ENCODE measurements at regions not wholly inside any gene's neighbourhood (a gene's known extent, or its start where the extent isn't known, plus 50 kb on each side); places are given as distances from the start of the nearest gene placed in this dataset.

GRCh38 chr5:6266671-6267197, 111.6 kb downstream of the MED10 start:
- Histone ChIP-seq H3K36me3 (ENCODE audit: control insufficient read depth, insufficient read depth, low read length) (no peaks in the 10 kb centered on the region), H3K4me3 (ENCODE audit: low read length) (no peak overlapping the region), H3K27ac (ENCODE audit: low read depth, low read length) (no peak overlapping the region), H3K27me3 (ENCODE audit: control insufficient read depth, insufficient read depth, low read length) (no peaks in the 10 kb centered on the region), H3K9ac (ENCODE audit: low read length) (no peak overlapping the region), H3K4me1 (ENCODE audit: control insufficient read depth, insufficient read depth, low read length) (no peaks in the 10 kb centered on the region)

DNA sequence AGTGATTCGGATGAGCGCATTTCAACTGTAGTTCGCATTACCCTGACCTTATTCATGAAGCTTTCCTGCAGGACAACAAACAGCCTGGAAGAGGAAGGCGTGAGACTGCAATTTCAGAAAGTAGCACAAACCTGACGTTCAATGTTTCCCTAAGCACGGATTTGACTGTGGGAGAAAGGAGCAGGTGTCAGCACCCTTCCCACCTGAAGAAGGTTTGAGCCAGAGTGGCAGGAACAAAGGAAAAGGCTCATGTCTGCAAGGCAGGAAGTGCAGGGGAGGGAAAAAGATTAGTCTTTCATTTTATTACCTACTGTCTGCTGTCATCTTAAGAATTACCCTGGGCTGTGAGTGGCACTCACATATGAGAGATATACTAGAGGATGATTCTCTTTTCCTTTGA, 114.0 kb downstream of the MED10 start:
- no peak overlapping the region for H3K9ac ChIP-seq (ENCODE audit: low read length)
- H3K27me3 ChIP-seq (ENCODE audit: control insufficient read depth, insufficient read depth, low read length): no peaks in the 10 kb centered on the region
- no peak overlapping the region for H3K4me3 ChIP-seq (ENCODE audit: low read length)
- H3K4me1 ChIP-seq (ENCODE audit: control insufficient read depth, insufficient read depth, low read length): peaks cover 6% of the 10 kb centered on the region
- H3K27ac ChIP-seq (ENCODE audit: low read depth, low read length): no peak overlapping the region
- no peaks in the 10 kb centered on the region for H3K36me3 ChIP-seq (ENCODE audit: control insufficient read depth, insufficient read depth, low read length)

GRCh38 chr5:6262651-6263363, 115.5 kb downstream of the MED10 start:
- Histone ChIP-seq H3K27me3 (ENCODE audit: control insufficient read depth, insufficient read depth, low read length) (no peaks in the 10 kb centered on the region), H3K9ac (ENCODE audit: low read length) (no peak overlapping the region), H3K36me3 (ENCODE audit: control insufficient read depth, insufficient read depth, low read length) (no peaks in the 10 kb centered on the region), H3K4me1 (ENCODE audit: control insufficient read depth, insufficient read depth, low read length) (peaks cover 6% of the 10 kb centered on the region), H3K4me3 (ENCODE audit: low read length) (no peak overlapping the region), H3K27ac (ENCODE audit: low read depth, low read length) (no peak overlapping the region)

DNA sequence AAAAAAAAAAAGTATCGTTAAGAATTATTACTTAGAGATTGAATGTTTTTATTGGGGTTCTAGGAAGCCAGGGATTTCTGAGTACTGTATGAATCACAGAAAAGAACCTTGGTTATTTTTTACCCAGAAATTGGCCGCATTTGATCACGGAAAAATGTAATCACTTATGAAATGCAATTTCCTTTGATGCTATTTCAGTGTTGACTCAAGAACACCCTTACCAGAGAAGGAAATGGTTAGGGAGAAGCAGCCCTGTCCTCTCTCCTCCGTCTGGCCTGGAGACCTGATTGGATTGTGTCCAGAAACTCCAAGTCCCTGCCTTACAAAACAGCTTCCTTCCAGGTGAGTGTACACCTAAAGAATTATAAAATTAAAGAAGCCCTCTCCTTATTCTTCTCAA, 116.7 kb downstream of the MED10 start:
- Histone ChIP-seq H3K9ac (ENCODE audit: low read length) (no peak overlapping the region), H3K4me3 (ENCODE audit: low read length) (no peak overlapping the region), H3K27ac (ENCODE audit: low read depth, low read length) (no peak overlapping the region), H3K27me3 (ENCODE audit: control insufficient read depth, insufficient read depth, low read length) (no peaks in the 10 kb centered on the region), H3K4me1 (ENCODE audit: control insufficient read depth, insufficient read depth, low read length) (peaks cover 6% of the 10 kb centered on the region), H3K36me3 (ENCODE audit: control insufficient read depth, insufficient read depth, low read length) (no peaks in the 10 kb centered on the region)

DNA sequence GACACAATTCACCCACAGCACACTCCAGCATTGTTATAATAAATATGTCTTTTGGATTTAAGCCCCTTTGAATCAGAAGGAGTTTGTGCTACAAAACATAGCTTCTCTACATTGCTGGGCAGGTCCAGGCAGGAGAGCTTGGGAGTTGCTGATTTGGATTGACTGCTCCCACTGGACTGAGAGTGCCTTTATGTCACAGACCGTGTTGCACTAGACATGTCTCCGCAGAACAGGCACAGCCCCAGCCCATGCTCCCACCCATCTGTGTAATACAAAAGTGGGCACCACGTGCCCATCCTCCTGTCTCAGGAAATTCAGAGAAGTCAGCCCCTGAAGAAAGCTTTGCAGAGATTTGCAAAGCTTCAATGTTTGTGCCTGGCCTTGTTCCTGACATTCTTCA, 117.1 kb downstream of the MED10 start:
- H3K27me3 ChIP-seq (ENCODE audit: control insufficient read depth, insufficient read depth, low read length): no peaks in the 10 kb centered on the region
- no peak overlapping the region for H3K4me3 ChIP-seq (ENCODE audit: low read length)
- no peak overlapping the region for H3K9ac ChIP-seq (ENCODE audit: low read length)
- H3K36me3 ChIP-seq (ENCODE audit: control insufficient read depth, insufficient read depth, low read length): no peaks in the 10 kb centered on the region
- peaks cover 6% of the 10 kb centered on the region for H3K4me1 ChIP-seq (ENCODE audit: control insufficient read depth, insufficient read depth, low read length)
- no peak overlapping the region for H3K27ac ChIP-seq (ENCODE audit: low read depth, low read length)

- Histone ChIP-seq H3K9ac (ENCODE audit: low read length) (no peak overlapping the region), H3K36me3 (ENCODE audit: control insufficient read depth, insufficient read depth, low read length) (no peaks in the 10 kb centered on the region), H3K4me3 (ENCODE audit: low read length) (no peak overlapping the region), H3K27me3 (ENCODE audit: control insufficient read depth, insufficient read depth, low read length) (no peaks in the 10 kb centered on the region), H3K4me1 (ENCODE audit: control insufficient read depth, insufficient read depth, low read length) (peaks cover 6% of the 10 kb centered on the region), H3K27ac (ENCODE audit: low read depth, low read length) (no peak overlapping the region)
Measured at GRCh38 chr5:6260846-6261245, 117.5 kb downstream of the MED10 start.

DNA sequence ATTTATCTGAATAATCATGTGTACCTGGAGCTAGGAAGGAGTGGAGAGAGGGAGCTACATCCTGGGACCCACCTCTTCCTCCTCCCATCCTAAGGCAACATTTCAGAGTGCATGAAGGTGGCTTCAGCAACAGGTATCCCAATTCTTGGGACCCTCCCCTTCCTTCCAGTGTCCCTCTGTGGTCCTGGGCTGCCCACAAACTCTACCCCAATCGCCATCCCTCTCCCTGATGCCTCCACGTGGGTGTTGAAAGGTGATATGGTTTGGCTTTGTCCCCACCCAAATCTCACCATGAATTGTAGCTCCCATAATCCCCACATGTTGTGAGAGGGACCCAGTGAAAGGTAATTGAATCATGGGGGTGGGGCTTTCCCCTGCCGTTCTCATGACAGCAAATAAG, 121.4 kb downstream of the MED10 start:
- H3K9ac ChIP-seq (ENCODE audit: low read length): no peak overlapping the region
- H3K36me3 ChIP-seq (ENCODE audit: control insufficient read depth, insufficient read depth, low read length): no peaks in the 10 kb centered on the region
- no peak overlapping the region for H3K4me3 ChIP-seq (ENCODE audit: low read length)
- peaks cover 6% of the 10 kb centered on the region for H3K4me1 ChIP-seq (ENCODE audit: control insufficient read depth, insufficient read depth, low read length)
- H3K27ac ChIP-seq (ENCODE audit: low read depth, low read length): no peak overlapping the region
- no peaks in the 10 kb centered on the region for H3K27me3 ChIP-seq (ENCODE audit: control insufficient read depth, insufficient read depth, low read length)

GRCh38 chr5:6255956-6256355, 122.4 kb downstream of the MED10 start:
- Histone ChIP-seq H3K27ac (ENCODE audit: low read depth, low read length) (no peak overlapping the region), H3K4me1 (ENCODE audit: control insufficient read depth, insufficient read depth, low read length) (peaks cover 4% of the 10 kb centered on the region), H3K9ac (ENCODE audit: low read length) (no peak overlapping the region), H3K27me3 (ENCODE audit: control insufficient read depth, insufficient read depth, low read length) (no peaks in the 10 kb centered on the region), H3K36me3 (ENCODE audit: control insufficient read depth, insufficient read depth, low read length) (no peaks in the 10 kb centered on the region), H3K4me3 (ENCODE audit: low read length) (no peak overlapping the region)

- H3K9ac ChIP-seq (ENCODE audit: low read length): no peak overlapping the region
- no peaks in the 10 kb centered on the region for H3K27me3 ChIP-seq (ENCODE audit: control insufficient read depth, insufficient read depth, low read length)
- H3K4me3 ChIP-seq (ENCODE audit: low read length): no peak overlapping the region
- no peak overlapping the region for H3K27ac ChIP-seq (ENCODE audit: low read depth, low read length)
- H3K4me1 ChIP-seq (ENCODE audit: control insufficient read depth, insufficient read depth, low read length): no peaks in the 10 kb centered on the region
- no peaks in the 10 kb centered on the region for H3K36me3 ChIP-seq (ENCODE audit: control insufficient read depth, insufficient read depth, low read length)
Measured at GRCh38 chr5:6253846-6254245, 124.5 kb downstream of the MED10 start.

- Histone ChIP-seq H3K4me3 (ENCODE audit: low read length) (no peak overlapping the region), H3K27me3 (ENCODE audit: control insufficient read depth, insufficient read depth, low read length) (no peaks in the 10 kb centered on the region), H3K27ac (ENCODE audit: low read depth, low read length) (no peak overlapping the region), H3K36me3 (ENCODE audit: control insufficient read depth, insufficient read depth, low read length) (no peaks in the 10 kb centered on the region), H3K4me1 (ENCODE audit: control insufficient read depth, insufficient read depth, low read length) (no peaks in the 10 kb centered on the region), H3K9ac (ENCODE audit: low read length) (no peak overlapping the region)
Measured at GRCh38 chr5:6253281-6253680, 125.1 kb downstream of the MED10 start.

GRCh38 chr5:6252581-6252980, 125.8 kb downstream of the MED10 start:
- Histone ChIP-seq H3K9ac (ENCODE audit: low read length) (no peak overlapping the region), H3K4me3 (ENCODE audit: low read length) (no peak overlapping the region), H3K4me1 (ENCODE audit: control insufficient read depth, insufficient read depth, low read length) (no peaks in the 10 kb centered on the region), H3K27me3 (ENCODE audit: control insufficient read depth, insufficient read depth, low read length) (no peaks in the 10 kb centered on the region), H3K27ac (ENCODE audit: low read depth, low read length) (no peak overlapping the region), H3K36me3 (ENCODE audit: control insufficient read depth, insufficient read depth, low read length) (no peaks in the 10 kb centered on the region)

- H3K4me3 ChIP-seq (ENCODE audit: low read length): no peak overlapping the region
- no peaks in the 10 kb centered on the region for H3K27me3 ChIP-seq (ENCODE audit: control insufficient read depth, insufficient read depth, low read length)
- H3K9ac ChIP-seq (ENCODE audit: low read length): no peak overlapping the region
- no peaks in the 10 kb centered on the region for H3K36me3 ChIP-seq (ENCODE audit: control insufficient read depth, insufficient read depth, low read length)
- H3K27ac ChIP-seq (ENCODE audit: low read depth, low read length): no peak overlapping the region
- no peaks in the 10 kb centered on the region for H3K4me1 ChIP-seq (ENCODE audit: control insufficient read depth, insufficient read depth, low read length)
Measured at GRCh38 chr5:6251565-6252102, 126.7 kb downstream of the MED10 start.

- no peaks in the 10 kb centered on the region for H3K27me3 ChIP-seq (ENCODE audit: control insufficient read depth, insufficient read depth, low read length)
- H3K4me3 ChIP-seq (ENCODE audit: low read length): no peak overlapping the region
- no peak overlapping the region for H3K27ac ChIP-seq (ENCODE audit: low read depth, low read length)
- H3K9ac ChIP-seq (ENCODE audit: low read length): no peak overlapping the region
- no peaks in the 10 kb centered on the region for H3K4me1 ChIP-seq (ENCODE audit: control insufficient read depth, insufficient read depth, low read length)
- H3K36me3 ChIP-seq (ENCODE audit: control insufficient read depth, insufficient read depth, low read length): no peaks in the 10 kb centered on the region
Measured at GRCh38 chr5:6250121-6250520, 128.2 kb downstream of the MED10 start.
